Peyer's patch (tissue), 4 donors: ENCODE measurements at regions not wholly inside any gene's neighbourhood (a gene's known extent, or its start where the extent isn't known, plus 50 kb on each side); places are given as distances from the start of the nearest gene placed in this dataset.

Experiments used
- DNase-seq, 3 donors: peaks; one replicate each; pipeline ENCODE4 v3.0.0-alpha.2; 2017 to 2019
- H3K27ac ChIP-seq, 4 donors: fragments of 200-600 bp; sonication (generic); one replicate each; pipeline ENCODE4 v1.5.1; 2016 to 2019
- H3K27me3 ChIP-seq, 2 donors: fragments of 200-600 bp; sonication (generic); one replicate each; pipeline ENCODE4 v1.5.1; 2019
- H3K36me3 ChIP-seq, 3 donors: fragments of 200-600 bp; sonication (generic); one replicate each; pipeline ENCODE4 v1.5.1; 2016 to 2019
- H3K4me1 ChIP-seq, 4 donors: fragments of 200-600 bp; sonication (generic); one replicate each; pipeline ENCODE4 v1.5.1; 2016 to 2019
- H3K4me3 ChIP-seq, 4 donors: fragments of 200-600 bp; sonication (generic); 1 replicate in 3 of 4; 2 replicates in 1 of 4; pipeline ENCODE4 v1.5.1; 2016 to 2019; ENCODE audit warnings: mild to moderate bottlenecking in 1 of 4
- H3K9me3 ChIP-seq, 4 donors: fragments of 200-600 bp; sonication (generic); one replicate each; pipeline ENCODE4 v1.5.1; 2016 to 2019; ENCODE audit warnings: mild to moderate bottlenecking in 1 of 4
- CTCF ChIP-seq, 6 experiments: fragments of 450-650 bp in 4 of 6; fragments of 200-600 bp in 2 of 6; sonication (generic) in 1 of 6; IDR thresholded peaks; one replicate each; pipeline ENCODE4 v1.5.1; 2017 to 2019; ENCODE audit warnings: antibody characterized with exemption in 6 of 6, mild to moderate bottlenecking in 3 of 6, moderate library complexity in 1 of 6
- POLR2A ChIP-seq, 2 donors: fragments of 450-650 bp; IDR thresholded peaks; one replicate each; pipeline ENCODE4 v1.5.1; 2017; ENCODE audit warnings: antibody characterized with exemption in 2 of 2, mild to moderate bottlenecking in 2 of 2, moderate library complexity in 2 of 2

GRCh38 chr5:165305596-165305995, 1800.2 kb downstream of the MAT2B start:
- no peaks in the 10 kb centered on the region for H3K36me3 ChIP-seq
- H3K9me3 ChIP-seq = no peaks in the 10 kb centered on the region
- no peaks in the 10 kb centered on the region for H3K4me1 ChIP-seq
- TF ChIP-seq POLR2A (IDR thresholded peaks at IDR 0.05) = no peak
- no peak for DNase-seq
- no peak overlapping the region for H3K27ac ChIP-seq
- H3K27me3 ChIP-seq = no peaks in the 10 kb centered on the region
- no peak overlapping the region for H3K4me3 ChIP-seq

- TF ChIP-seq CTCF (IDR thresholded peaks at IDR 0.05) (no peak), POLR2A (IDR thresholded peaks at IDR 0.05) (no peak)
- Histone ChIP-seq H3K27ac (no peak overlapping the region), H3K27me3 (no peaks in the 10 kb centered on the region), H3K4me3 (no peak overlapping the region), H3K36me3 (no peaks in the 10 kb centered on the region), H3K9me3 (no peaks in the 10 kb centered on the region), H3K4me1 (no peaks in the 10 kb centered on the region)
- no peak for DNase-seq
Observed at GRCh38 chr5:165309446-165309845, 1804.0 kb downstream of the MAT2B start.

- no peaks in the 10 kb centered on the region for H3K4me1 ChIP-seq
- TF ChIP-seq POLR2A (IDR thresholded peaks at IDR 0.05) = no peak
- no peak for TF ChIP-seq CTCF (IDR thresholded peaks at IDR 0.05)
- DNase-seq = no peak
- no peak overlapping the region for H3K27ac ChIP-seq
- no peaks in the 10 kb centered on the region for H3K36me3 ChIP-seq
- H3K27me3 ChIP-seq = no peaks in the 10 kb centered on the region
- H3K4me3 ChIP-seq = no peak overlapping the region
- no peaks in the 10 kb centered on the region for H3K9me3 ChIP-seq
Observed at GRCh38 chr5:165310031-165310430, 1804.6 kb downstream of the MAT2B start.

- Histone ChIP-seq H3K36me3 (no peaks in the 10 kb centered on the region), H3K4me3 (no peak overlapping the region), H3K27ac (no peak overlapping the region), H3K27me3 (no peaks in the 10 kb centered on the region), H3K9me3 (no peaks in the 10 kb centered on the region), H3K4me1 (no peaks in the 10 kb centered on the region)
- TF ChIP-seq POLR2A (IDR thresholded peaks at IDR 0.05) (no peak), CTCF (IDR thresholded peaks at IDR 0.05) (no peak)
- DNase-seq = no peak
Observed at GRCh38 chr5:165321912-165322311, 1816.5 kb downstream of the MAT2B start.

- TF ChIP-seq CTCF (IDR thresholded peaks at IDR 0.05) (no peak), POLR2A (IDR thresholded peaks at IDR 0.05) (no peak)
- Histone ChIP-seq H3K27me3 (no peaks in the 10 kb centered on the region), H3K36me3 (no peaks in the 10 kb centered on the region), H3K27ac (no peak overlapping the region), H3K4me3 (no peak overlapping the region), H3K4me1 (no peaks in the 10 kb centered on the region), H3K9me3 (no peaks in the 10 kb centered on the region)
- no peak for DNase-seq
Observed at GRCh38 chr5:165325221-165325620, 1819.8 kb downstream of the MAT2B start.

- no peaks in the 10 kb centered on the region for H3K9me3 ChIP-seq
- no peaks in the 10 kb centered on the region for H3K4me1 ChIP-seq
- H3K27me3 ChIP-seq = no peaks in the 10 kb centered on the region
- H3K4me3 ChIP-seq = no peak overlapping the region
- no peak for DNase-seq
- TF ChIP-seq CTCF (IDR thresholded peaks at IDR 0.05) = no peak
- no peak for TF ChIP-seq POLR2A (IDR thresholded peaks at IDR 0.05)
- H3K27ac ChIP-seq = no peak overlapping the region
- no peaks in the 10 kb centered on the region for H3K36me3 ChIP-seq
Observed at GRCh38 chr5:165327631-165328030, 1822.2 kb downstream of the MAT2B start.
